NCI-H345 treated with DMSO at 0.1 percent for 48 hours (cell line): ENCODE measurements at regions not wholly inside any gene's neighbourhood (a gene's known extent, or its start where the extent isn't known, plus 50 kb on each side); places are given as distances from the start of the nearest gene placed in this dataset.

Experiments
- DNase-seq: peaks from one replicate; lab custom pipeline; 2025; ENCODE audit not compliant: unreplicated experiment; lab: John Stamatoyannopoulos, UW

GRCh38 chr10:4100380-4100779, 315.4 kb upstream of the KLF6 start:
- DNase-seq, result no peak

- no peak for DNase-seq
Measured at GRCh38 chr10:4099202-4099601, 314.2 kb upstream of the KLF6 start.

- DNase-seq, result no peak
Measured at GRCh38 chr10:4095166-4095917, 310.3 kb upstream of the KLF6 start.

- DNase-seq, result no peak
Measured at GRCh38 chr10:4094751-4095150, 309.7 kb upstream of the KLF6 start.

- no peak for DNase-seq
Measured at GRCh38 chr10:4093438-4093837, 308.4 kb upstream of the KLF6 start.

GRCh38 chr10:4088354-4089066, 303.5 kb upstream of the KLF6 start:
- no peak for DNase-seq

GRCh38 chr10:4086131-4086898, 301.3 kb upstream of the KLF6 start:
- DNase-seq, result no peak

- no peak for DNase-seq
Measured at GRCh38 chr10:4083509-4084003, 298.5 kb upstream of the KLF6 start.

GRCh38 chr10:4082861-4083260, 297.9 kb upstream of the KLF6 start:
- no peak for DNase-seq

- no peak for DNase-seq
Measured at GRCh38 chr10:4081685-4082111, 296.7 kb upstream of the KLF6 start.

- no peak for DNase-seq
Measured at GRCh38 chr10:4080225-4080805, 295.3 kb upstream of the KLF6 start.

GRCh38 chr10:4079803-4080202, 294.8 kb upstream of the KLF6 start:
- no peak for DNase-seq

- DNase-seq, result no peak
Measured at GRCh38 chr10:4077804-4078203, 292.8 kb upstream of the KLF6 start.

- DNase-seq, result no peak
Measured at GRCh38 chr10:4076983-4077382, 292.0 kb upstream of the KLF6 start.

- no peak for DNase-seq
Measured at GRCh38 chr10:4075443-4075842, 290.4 kb upstream of the KLF6 start.

GRCh38 chr10:4074545-4075407, 289.8 kb upstream of the KLF6 start:
- DNase-seq, result no peak

GRCh38 chr10:4073912-4074311, 288.9 kb upstream of the KLF6 start:
- no peak for DNase-seq

- no peak for DNase-seq
Measured at GRCh38 chr10:4070921-4071660, 286.1 kb upstream of the KLF6 start.

- DNase-seq, result no peak
Measured at GRCh38 chr10:4070184-4070583, 285.2 kb upstream of the KLF6 start.

- no peak for DNase-seq
Measured at GRCh38 chr10:4069491-4069890, 284.5 kb upstream of the KLF6 start.
